ENCODE measurements at regions not wholly inside any gene's neighbourhood (a gene's known extent, or its start where the extent isn't known, plus 50 kb on each side); places are given as distances from the start of the nearest gene placed in this dataset.

DNA sequence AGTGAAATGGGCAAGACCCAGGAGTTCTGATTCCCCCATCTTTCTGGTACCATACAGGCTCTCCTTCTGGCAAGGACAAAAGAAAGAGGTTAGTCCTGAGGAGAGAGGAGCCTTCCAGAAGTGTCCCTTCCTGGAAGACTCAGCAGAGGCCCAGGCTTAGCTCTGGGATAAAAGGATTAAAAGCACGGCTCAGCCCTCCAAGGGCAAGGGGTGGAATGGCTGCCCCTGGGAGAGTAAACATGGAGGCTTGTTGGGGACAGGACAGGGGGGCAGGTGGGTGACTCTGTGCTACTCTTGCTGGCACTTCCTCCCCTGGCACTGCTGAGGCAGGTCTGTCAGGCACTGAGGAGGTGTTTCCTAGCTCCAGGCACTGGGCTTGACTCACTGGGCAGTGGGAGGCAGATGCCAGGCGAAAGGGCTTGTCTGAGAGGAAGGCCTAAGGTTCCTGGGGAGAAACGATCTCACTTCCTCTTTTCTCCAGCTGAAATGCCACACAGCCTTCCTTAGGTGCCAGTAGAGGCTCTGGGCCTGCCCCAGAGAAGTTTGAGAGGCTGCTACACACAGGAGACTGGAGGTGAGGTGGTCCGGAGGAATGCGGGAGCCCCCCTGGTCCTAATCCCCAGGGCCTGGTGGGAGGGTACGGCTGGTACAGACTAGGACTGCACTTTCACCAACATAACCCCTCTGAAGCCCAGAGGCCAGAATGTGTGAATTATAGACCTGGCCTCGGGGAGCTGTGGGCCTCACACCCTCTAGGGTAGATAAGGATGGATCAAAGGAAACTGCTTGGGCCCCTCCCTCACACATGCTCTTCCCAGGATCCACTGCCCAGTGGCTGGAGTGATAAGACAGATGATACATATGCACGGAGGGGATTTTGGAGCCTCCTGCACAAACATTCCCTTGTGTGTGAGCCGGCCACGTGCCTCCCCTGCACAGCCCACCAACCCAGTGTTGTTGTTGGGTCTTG is 63.2 kb upstream of the PODXL start:
- no peak for FAIRE-seq
- DNase-seq (ENCODE audit: low spot score), result no peak

- DNase-seq (ENCODE audit: low spot score) (no peak), FAIRE-seq (no peak)
Measured at GRCh38 chr7:131618391-131618790, 62.0 kb upstream of the PODXL start.

- no peak for DNase-seq (ENCODE audit: low spot score)
- no peak for FAIRE-seq
Measured at GRCh38 chr7:131616487-131617200, 60.2 kb upstream of the PODXL start.

- DNase-seq (ENCODE audit: low spot score) (no peak), FAIRE-seq (no peak)
Measured at GRCh38 chr7:131613909-131614308, 57.5 kb upstream of the PODXL start.

- DNase-seq (ENCODE audit: low spot score) (no peak), FAIRE-seq (no peak)
Measured at GRCh38 chr7:131610007-131610406, 53.6 kb upstream of the PODXL start.

DNA sequence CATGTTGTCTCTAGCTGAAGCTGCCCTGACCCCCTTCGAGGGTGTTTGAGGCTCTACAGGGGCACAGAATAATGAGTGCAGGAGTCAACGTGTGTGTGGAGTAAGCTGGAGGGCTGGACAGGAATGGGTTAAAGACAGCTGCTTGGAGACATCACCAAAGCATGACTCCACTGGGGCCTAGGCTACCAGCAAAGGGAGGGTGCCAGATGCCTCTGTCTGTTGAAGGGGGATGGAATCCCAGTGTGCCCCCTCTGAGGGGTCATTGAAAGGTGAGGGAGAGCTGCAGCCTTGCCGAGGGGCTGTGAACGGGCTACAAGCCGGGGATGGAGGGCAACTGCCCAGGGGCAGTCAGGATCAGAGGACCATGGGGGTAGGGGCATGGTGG is 51.7 kb upstream of the PODXL start:
- DNase-seq (ENCODE audit: low spot score) (no peak), FAIRE-seq (no peak)

DNA sequence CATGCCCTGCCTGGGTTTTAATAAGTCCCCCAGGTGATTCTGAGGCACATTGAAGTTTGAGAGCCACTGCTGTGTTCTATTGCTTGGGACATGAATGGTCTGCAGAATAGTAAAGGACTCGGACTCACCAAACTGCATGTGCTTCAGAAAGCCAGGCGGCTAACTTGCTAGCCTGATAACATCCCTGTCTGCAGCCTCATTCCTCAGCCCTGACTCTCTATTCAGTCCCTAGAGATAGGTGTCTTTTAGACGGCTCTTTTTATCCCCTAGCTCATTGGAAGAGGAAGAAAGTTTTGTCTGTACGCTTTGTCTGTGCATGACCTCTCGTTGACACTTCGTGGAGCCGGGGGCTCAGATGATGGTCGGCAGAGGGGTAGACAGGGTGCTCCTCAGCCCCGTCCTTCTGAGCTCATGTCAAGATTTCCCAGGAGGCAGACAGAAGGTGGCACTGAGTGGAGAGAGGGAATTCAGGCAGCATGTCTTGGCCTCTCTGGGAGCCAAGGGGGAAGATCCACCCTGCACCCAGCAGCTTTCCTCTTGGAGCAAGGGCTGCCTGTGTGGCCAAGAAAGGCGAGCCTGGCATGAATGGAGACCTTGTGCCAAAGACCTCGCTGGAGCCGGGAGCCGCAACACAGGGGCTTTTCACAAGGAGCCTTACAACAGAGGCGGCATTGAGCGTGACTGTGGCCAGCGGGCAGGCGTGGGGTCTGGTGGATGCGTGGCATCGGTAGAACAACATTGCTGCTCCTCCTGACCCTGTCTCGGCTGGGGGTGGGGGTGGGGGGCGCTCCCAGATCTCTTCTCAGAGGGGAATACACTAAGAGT is 51.1 kb upstream of the PODXL start:
- no peak for DNase-seq (ENCODE audit: low spot score)
- FAIRE-seq, result no peak

- no peak for DNase-seq (ENCODE audit: low spot score)
Measured at GRCh38 chr7:131606346-131607290, 50.2 kb upstream of the PODXL start.

More at GRCh38 chr7:131606346-131607290, 50.2 kb upstream of the PODXL start:
- FAIRE-seq, result no peak

Measured in urothelium cell line (cell line).